ENCODE measurements at regions not wholly inside any gene's neighbourhood (a gene's known extent, or its start where the extent isn't known, plus 50 kb on each side); places are given as distances from the start of the nearest gene placed in this dataset.
A peak's percentile ranks its signal among the peaks of the same experiment; 100 is the strongest.

- no peak for DNase-seq (ENCODE audit: low read depth)
Observed at GRCh38 chr1:224846119-224846907, 83.2 kb upstream of the DNAH14 start.

- no peak for DNase-seq (ENCODE audit: low read depth)
Observed at GRCh38 chr1:224850446-224850845, 79.0 kb upstream of the DNAH14 start.

GRCh38 chr1:224851210-224851847, 78.1 kb upstream of the DNAH14 start:
- DNase-seq (ENCODE audit: low read depth) = peak; percentile 55

- no peak for DNase-seq (ENCODE audit: low read depth)
Observed at GRCh38 chr1:224851848-224852261, 77.6 kb upstream of the DNAH14 start.

GRCh38 chr1:224852901-224853568, 76.4 kb upstream of the DNAH14 start:
- peak; percentile 58 for DNase-seq (ENCODE audit: low read depth)

- no peak for DNase-seq (ENCODE audit: low read depth)
Observed at GRCh38 chr1:224856973-224857372, 72.5 kb upstream of the DNAH14 start.

GRCh38 chr1:224859651-224860050, 69.8 kb upstream of the DNAH14 start:
- DNase-seq (ENCODE audit: low read depth) = no peak

- no peak for DNase-seq (ENCODE audit: low read depth)
Observed at GRCh38 chr1:224860488-224861338, 68.8 kb upstream of the DNAH14 start.

GRCh38 chr1:224861339-224861716, 68.1 kb upstream of the DNAH14 start:
- DNase-seq (ENCODE audit: low read depth) = no peak

- DNase-seq (ENCODE audit: low read depth) = no peak
Observed at GRCh38 chr1:224863486-224863885, 66.0 kb upstream of the DNAH14 start.

- no peak for DNase-seq (ENCODE audit: low read depth)
Observed at GRCh38 chr1:224864006-224864405, 65.5 kb upstream of the DNAH14 start.

GRCh38 chr1:224865510-224865909, 64.0 kb upstream of the DNAH14 start:
- DNase-seq (ENCODE audit: low read depth) = no peak

GRCh38 chr1:224866940-224867339, 62.5 kb upstream of the DNAH14 start:
- no peak for DNase-seq (ENCODE audit: low read depth)

- no peak for DNase-seq (ENCODE audit: low read depth)
Observed at GRCh38 chr1:224867715-224868114, 61.8 kb upstream of the DNAH14 start.

- no peak for DNase-seq (ENCODE audit: low read depth)
Observed at GRCh38 chr1:224872832-224873433, 56.5 kb upstream of the DNAH14 start.

- peak; percentile 37 for DNase-seq (ENCODE audit: low read depth)
Observed at GRCh38 chr1:224873434-224874369, 55.8 kb upstream of the DNAH14 start.

GRCh38 chr1:224874775-224875174, 54.7 kb upstream of the DNAH14 start:
- DNase-seq (ENCODE audit: low read depth) = no peak

- DNase-seq (ENCODE audit: low read depth) = peak; percentile 42
Observed at GRCh38 chr1:224879162-224879803, 50.2 kb upstream of the DNAH14 start.
